ENCODE measurements at regions not wholly inside any gene's neighbourhood (a gene's known extent, or its start where the extent isn't known, plus 50 kb on each side); places are given as distances from the start of the nearest gene placed in this dataset.

GRCh38 chr2:81872006-81872405, 1567.5 kb upstream of the LRRTM1 start:
- TF ChIP-seq YY1 (IDR thresholded peaks at IDR 0.05; ENCODE audit: insufficient read depth, insufficient read length) (no peak), ZNF274 (IDR thresholded peaks at IDR 0.05; ENCODE audit: low read depth, low read length) (no peak)

All from NT2/D1 (cell line).